Middle frontal gyrus (tissue), 1 donor: ENCODE measurements at regions not wholly inside any gene's neighbourhood (a gene's known extent, or its start where the extent isn't known, plus 50 kb on each side); places are given as distances from the start of the nearest gene placed in this dataset.

Experiments
- DNase-seq: peaks from one replicate; pipeline ENCODE4 v3.0.0-alpha.2; 2015; ENCODE audit warnings: low spot score; ENCODE audit errors: extremely low spot score

GRCh38 chr3:69568951-69569350 is 170.3 kb upstream of the MITF start:
- DNase-seq: no peak

GRCh38 chr3:69568458-69568857 is 170.8 kb upstream of the MITF start:
- no peak for DNase-seq

DNA sequence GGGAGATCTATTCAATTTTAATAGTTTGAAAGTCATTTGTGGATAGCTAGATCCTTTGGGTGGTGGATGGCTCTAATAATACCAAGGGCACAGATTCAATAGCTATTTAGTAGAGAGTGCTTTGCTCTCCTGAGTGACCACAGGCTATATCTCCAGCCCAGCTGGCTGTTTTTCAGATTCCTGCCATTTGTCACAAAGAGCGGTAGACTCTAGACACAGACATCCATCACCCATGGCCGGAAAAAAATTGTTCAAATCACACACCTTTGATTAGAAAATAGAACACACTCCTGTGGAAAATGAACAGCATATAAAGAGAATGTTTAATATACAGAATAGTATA is 171.6 kb upstream of the MITF start:
- DNase-seq: no peak

DNA sequence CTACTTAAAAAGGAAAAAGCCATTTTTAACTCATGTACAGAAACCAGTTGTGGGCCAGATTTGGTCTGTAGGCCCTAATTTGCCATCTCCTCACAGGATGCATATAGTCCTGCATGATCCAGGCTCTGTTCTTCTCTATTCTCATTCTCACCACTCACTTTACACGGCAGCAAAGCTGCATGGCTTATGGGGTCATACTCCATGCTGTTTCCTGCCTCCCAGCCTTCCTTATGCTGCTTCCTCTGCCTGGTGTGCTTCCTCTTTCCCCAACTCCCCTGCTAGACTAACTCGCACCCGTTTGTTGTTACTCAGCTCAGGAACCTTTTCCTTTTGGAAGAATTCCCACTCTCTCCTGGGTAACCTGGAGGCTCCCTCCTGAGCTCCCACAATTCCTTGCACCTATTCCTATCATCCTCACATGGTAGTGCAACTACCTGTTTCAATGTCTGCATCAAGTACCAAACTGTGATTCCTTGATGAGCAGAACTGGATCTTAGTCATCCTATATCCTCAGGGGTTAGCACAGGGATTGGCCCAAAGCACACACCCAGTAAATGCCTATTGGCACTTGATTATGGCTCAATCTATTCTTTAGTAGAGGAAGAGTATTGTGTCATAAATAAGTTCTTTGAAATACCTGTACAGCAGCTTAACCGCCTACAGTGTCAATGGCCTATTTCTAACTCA is 172.1 kb upstream of the MITF start:
- DNase-seq: no peak

DNA sequence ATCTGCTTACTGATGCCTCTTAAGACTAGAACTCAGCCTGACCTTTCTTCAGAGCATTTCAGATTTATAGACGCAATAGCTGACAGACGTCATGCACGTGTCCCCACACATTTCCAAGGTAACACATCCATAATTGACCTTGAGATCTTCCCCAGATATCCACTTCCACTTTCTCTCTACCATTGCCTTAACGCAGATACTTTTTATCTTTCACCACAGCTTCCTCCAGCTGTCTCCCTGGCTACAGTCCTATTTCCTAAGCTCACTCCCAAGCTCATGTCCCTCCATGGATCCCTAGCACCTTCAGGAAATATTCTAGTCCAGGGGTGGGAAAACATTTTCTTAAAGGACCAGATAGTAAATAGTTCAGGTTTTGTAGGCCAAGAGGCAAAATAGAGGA is 173.0 kb upstream of the MITF start:
- no peak for DNase-seq

GRCh38 chr3:69565316-69565715 is 173.9 kb upstream of the MITF start:
- DNase-seq: no peak

- no peak for DNase-seq
Observed at GRCh38 chr3:69563981-69564380, 175.3 kb upstream of the MITF start.

DNA sequence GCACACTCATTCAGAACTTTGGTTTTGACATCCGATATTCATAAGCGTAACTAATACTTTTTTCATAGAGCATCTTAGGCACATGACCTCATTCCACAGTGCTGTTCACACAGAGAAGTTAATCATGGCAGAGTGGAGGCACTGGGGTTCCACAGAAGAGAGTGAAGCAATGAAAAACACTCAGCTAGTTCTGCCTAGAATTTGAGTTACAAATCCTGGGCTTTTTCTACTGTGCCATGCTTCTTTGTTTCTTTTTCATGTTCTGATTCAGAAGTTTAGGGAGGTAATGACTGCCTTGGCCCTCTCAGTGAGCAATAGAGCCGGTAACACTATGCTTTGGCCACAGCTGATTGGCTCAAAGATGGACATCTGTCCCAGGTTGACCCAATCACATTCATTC is 176.1 kb upstream of the MITF start:
- DNase-seq: no peak

DNA sequence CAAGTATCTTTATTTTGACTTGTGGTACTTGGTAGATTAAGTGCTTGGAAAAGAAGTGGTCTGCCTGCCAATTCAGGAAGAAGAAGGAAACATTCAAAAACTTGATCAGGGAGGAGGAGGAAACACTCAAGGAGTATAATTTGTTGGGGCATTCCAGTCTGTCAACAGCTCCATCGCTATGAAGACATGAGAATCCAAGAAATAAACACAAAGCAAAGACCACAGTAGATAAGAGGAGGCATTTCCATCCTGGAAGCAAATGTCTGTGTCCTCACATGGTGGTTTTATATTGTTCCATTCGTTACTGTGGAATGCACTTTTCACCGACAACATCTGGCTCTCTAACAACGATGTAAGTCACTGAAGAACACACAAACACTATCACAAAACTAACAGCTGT is 176.1 kb upstream of the FRMD4B start:
- DNase-seq: no peak

DNA sequence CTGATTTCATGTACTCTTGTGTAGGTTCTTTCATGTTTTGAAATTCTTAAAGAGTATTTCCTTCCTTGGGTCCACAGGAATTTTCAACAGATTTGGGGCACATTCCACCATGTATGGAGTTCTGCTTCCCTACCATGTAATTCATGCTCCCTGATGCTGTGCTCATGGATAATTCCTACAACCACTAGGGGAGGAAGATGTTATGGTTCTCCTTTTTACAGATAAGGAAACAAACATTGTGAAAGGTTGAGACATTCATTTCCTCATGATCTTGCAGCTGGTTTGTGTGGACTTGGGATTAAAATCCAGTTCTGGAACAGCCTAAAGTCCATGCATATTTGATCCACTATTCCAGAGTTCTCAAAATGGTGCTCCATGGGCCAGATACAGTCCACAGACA is 174.9 kb upstream of the FRMD4B start:
- no peak for DNase-seq

- no peak for DNase-seq
Observed at GRCh38 chr3:69560116-69560515, 174.2 kb upstream of the FRMD4B start.

DNA sequence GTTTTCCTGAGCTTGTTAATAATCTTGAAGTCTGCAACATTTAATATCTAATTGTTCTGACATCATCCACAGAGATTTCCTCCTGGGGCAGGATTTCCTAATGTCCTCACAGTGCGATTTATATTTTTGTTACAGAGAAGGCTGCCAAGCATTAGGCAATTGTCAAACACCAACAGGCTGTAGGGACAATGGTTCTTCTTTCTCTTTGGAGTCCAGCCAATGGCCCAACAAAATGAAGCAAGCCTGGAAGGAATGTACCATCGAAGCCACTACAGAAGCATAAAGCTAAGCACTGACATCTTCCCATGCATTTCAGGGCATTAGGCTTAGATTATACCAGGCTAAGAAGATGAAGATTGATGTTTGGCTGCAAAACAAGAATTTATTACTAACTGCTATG is 173.0 kb upstream of the FRMD4B start:
- peak; percentile 42 for DNase-seq

GRCh38 chr3:69554576-69554975 is 168.7 kb upstream of the FRMD4B start:
- DNase-seq: no peak

DNA sequence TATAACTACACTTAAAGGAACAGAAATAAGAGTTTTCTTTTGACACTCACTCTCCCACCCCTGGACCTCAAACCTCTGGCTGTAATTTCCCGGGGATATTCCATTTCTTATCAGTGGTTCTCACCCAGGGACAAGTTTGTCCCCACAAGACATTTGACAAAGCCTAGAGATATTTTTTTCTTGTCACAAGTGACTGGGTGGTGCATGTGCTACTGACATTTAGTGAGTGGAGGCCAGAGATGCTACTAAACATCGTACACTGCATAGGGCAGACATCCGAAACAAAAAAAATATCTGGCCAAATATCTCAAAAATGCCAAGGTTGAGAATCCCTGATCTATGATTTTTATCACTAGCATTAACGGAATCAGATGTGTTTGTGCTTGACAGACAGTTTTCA is 168.0 kb upstream of the FRMD4B start:
- no peak for DNase-seq

DNA sequence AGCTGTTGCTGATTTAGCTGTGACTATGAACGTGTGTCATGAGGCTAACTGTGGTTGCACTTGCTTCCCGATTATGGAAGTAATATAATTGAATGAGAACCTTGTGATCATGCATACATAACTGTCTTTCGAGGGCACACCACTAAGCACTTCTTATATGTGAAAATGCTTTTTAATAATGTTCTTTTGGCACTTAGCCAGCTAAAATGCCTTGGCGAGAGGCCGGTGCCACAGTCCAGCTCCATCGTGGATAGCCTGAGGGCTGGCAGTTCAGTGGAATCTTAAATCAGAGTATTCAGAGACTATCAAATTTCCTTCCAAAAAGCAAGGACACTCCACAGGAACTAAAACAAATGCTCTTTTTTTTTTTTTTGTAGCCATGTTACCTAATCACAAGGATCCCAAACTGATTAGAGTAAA is 161.6 kb upstream of the FRMD4B start:
- no peak for DNase-seq

DNA sequence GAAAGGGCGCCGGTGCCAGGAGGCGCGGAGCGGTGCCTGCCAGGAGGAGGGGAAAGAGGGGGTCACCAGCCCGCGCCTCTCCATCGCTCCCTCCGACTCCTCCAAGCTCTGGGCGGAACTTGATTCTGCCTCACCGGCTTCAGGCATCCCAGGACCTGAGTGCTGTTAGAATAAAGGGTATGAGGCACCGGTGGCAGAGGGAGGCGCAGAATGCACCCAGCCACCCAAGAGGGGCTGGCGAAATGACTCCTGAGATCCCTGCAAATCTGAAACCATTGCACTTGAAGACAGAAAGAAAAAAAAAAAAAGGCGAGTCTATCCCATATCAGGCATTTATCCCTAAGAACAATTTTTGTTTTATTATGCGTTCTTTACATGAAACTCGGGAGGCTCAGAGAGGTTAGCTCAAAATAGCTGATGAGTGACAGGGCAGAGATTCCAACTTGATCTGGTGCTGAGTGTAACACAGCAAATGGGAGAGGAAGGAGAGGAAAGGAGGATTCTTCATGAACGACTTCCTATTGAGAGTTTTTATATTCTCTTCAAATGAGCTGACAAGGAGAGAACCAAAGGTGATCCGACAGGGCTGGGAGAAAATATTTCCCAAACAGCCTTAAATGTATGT is 157.0 kb upstream of the FRMD4B start:
- no peak for DNase-seq

DNA sequence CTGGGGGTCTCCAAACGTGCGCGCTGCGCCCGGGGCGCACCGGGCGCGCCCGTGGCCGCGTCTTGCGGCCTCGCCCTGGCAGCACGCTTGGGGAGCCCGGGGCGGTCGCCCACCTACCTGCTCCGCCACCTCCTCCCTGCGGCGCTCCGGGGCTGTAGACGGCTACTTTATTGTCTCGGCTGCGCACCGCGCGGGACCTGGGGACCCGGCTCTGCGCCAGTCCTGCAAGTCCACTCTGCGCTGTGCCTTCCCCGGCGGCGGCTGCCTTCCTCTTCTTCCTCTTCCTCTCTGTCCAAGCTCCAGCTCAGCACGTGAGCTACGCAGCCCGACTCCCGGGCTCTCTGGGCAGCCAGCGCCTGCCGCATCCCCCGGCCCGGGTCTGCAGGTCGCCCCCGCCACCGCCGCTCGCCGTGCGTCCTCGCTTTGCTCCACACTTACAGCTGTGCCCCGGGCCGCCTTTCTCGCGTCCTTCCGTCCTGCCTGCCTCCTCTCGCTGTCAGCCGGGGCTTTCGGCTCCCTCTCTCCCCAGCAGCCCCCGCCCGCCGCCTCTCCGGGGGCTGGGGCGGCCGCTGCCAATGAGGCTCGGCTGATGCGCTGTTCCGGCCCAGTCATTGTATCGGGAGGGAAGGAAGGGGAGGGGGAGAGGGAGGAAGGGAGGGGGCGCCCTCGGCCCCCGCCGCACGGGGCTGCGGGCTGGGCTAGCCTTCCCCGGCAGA is 156.4 kb upstream of the FRMD4B start:
- peak; percentile 63 for DNase-seq

GRCh38 chr3:69541711-69542088 is 155.8 kb upstream of the FRMD4B start:
- no peak for DNase-seq

- no peak for DNase-seq
Observed at GRCh38 chr3:69540706-69541581, 155.1 kb upstream of the FRMD4B start.

DNA sequence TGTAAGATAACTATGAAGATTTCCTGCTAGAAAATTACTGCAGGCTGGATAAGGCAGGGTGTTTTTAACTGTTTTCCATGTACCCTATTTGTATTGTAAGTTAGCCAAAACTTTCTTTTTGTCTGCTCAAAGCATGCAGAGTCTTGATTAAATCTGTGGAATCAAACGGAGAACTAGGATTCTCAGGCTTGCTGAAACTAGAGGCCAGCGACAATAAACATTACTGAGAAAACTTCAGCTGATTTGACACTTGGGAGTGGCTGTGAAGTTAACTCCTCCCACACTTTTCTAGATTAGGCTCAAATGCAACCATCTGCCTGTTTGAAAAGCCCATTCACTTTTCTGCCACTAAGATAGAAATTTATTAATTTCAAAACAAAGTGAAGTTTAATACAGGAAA is 153.2 kb upstream of the FRMD4B start:
- DNase-seq: no peak

DNA sequence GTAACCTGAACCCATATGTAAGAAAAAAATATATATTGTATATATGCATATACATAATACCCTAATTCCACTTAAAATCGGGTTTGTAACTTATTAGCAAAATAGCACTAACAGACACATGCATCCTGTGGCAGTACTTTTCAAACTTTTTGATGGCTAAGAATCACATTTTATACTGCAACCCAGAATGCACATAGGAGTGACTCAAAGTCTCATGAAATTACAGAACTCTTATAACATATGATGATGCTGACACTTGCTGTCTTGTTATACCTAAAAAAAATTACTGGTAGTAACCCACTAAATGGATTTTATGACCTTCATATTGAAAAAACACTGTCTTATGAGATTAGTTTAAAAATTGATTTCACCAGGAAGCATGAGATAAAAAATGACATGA is 152.4 kb upstream of the FRMD4B start:
- DNase-seq: no peak
